ENCODE measurements at regions not wholly inside any gene's neighbourhood (a gene's known extent, or its start where the extent isn't known, plus 50 kb on each side); places are given as distances from the start of the nearest gene placed in this dataset.

DNA sequence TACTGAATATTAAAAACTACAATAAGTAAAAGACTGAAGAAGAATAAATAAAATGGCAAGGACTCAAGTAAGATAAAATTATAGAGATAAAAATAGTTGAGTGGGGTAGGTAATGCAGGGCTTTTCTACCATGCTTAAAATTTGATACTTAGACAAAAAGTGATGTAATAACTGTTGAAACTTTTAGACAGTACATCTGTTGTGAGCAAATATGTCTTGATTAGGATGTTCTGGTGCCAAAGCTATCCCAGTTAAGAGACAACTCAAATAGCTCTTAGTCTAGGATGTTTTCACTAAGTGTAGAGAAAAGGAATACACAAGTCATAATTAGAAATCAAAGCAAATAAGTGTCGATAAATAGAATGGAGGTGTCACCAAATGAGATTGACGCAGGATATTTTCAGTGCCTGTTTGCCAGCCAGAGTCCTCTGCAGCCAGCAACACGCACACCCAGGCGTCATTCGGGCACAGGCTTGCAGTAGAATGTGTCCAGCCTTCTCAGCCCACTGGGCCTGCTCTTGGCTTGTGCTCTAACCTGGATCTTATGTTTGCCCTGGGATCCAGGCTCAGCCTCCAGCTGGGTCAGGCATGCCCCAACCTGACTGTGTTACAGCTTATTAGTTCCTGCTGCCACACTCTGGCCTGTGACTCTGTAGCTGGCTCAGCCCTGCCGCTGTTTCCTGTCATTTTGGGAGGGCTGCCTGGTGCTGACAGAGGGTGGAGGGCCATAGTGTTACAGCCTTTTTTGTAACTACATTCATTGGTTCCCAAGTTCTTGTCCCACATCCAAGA is 766.2 kb downstream of the PCDH17 start:
- no peak overlapping the region for H3K4me3 ChIP-seq
- no peaks in the 10 kb centered on the region for H3K36me3 ChIP-seq
- H3K4me1 ChIP-seq (ENCODE audit: low read depth): no peaks in the 10 kb centered on the region
- H3K27me3 ChIP-seq: no peaks in the 10 kb centered on the region
- DNase-seq (ENCODE audit: low read depth in 1 of 2, low spot score in 1 of 2): no peak
- no peak overlapping the region for H3K27ac ChIP-seq
- TF ChIP-seq, protein P1, sequence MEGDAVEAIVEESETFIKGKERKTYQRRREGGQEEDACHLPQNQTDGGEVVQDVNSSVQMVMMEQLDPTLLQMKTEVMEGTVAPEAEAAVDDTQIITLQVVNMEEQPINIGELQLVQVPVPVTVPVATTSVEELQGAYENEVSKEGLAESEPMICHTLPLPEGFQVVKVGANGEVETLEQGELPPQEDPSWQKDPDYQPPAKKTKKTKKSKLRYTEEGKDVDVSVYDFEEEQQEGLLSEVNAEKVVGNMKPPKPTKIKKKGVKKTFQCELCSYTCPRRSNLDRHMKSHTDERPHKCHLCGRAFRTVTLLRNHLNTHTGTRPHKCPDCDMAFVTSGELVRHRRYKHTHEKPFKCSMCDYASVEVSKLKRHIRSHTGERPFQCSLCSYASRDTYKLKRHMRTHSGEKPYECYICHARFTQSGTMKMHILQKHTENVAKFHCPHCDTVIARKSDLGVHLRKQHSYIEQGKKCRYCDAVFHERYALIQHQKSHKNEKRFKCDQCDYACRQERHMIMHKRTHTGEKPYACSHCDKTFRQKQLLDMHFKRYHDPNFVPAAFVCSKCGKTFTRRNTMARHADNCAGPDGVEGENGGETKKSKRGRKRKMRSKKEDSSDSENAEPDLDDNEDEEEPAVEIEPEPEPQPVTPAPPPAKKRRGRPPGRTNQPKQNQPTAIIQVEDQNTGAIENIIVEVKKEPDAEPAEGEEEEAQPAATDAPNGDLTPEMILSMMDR (IDR thresholded peaks at IDR 0.05; ENCODE audit: low read depth, low read length): no peak
- no peaks in the 10 kb centered on the region for H3K9me3 ChIP-seq (ENCODE audit: low read depth)

- Histone ChIP-seq H3K27ac (no peak overlapping the region), H3K9me3 (ENCODE audit: low read depth) (no peaks in the 10 kb centered on the region), H3K36me3 (no peaks in the 10 kb centered on the region), H3K4me3 (no peak overlapping the region), H3K4me1 (ENCODE audit: low read depth) (no peaks in the 10 kb centered on the region), H3K27me3 (no peaks in the 10 kb centered on the region)
- TF ChIP-seq, protein P1 (IDR thresholded peaks at IDR 0.05; ENCODE audit: low read depth, low read length): no peak
- no peak for DNase-seq (ENCODE audit: low read depth in 1 of 2, low spot score in 1 of 2)
Measured at GRCh38 chr13:58399263-58399662, 767.7 kb downstream of the PCDH17 start.

DNA sequence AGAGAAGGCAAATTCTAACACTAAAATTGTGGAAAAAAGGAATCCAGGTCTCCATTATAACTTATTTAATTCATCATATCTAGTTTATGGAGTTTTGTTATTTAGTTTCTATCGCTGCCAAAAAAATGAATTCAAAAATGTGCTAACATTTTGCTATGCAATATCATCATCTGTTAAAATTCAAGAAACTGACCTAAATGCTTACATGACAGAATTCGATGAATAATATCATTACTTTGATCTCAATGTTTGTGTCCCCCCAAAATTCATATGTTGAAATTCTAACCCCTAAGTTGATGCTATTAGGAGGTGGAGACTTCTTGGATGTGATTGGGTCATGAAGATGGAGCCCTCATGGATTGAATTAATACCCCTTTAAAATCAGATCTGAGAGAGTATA is 775.0 kb downstream of the PCDH17 start:
- H3K4me1 ChIP-seq (ENCODE audit: low read depth): no peaks in the 10 kb centered on the region
- no peak overlapping the region for H3K4me3 ChIP-seq
- H3K27ac ChIP-seq: no peak overlapping the region
- H3K36me3 ChIP-seq: no peaks in the 10 kb centered on the region
- no peaks in the 10 kb centered on the region for H3K27me3 ChIP-seq
- TF ChIP-seq, protein P1 (IDR thresholded peaks at IDR 0.05; ENCODE audit: low read depth, low read length): no peak
- H3K9me3 ChIP-seq (ENCODE audit: low read depth): no peaks in the 10 kb centered on the region
- DNase-seq (ENCODE audit: low read depth in 1 of 2, low spot score in 1 of 2): no peak

GRCh38 chr13:58429917-58430316 is 798.4 kb downstream of the PCDH17 start:
- Histone ChIP-seq H3K36me3 (no peaks in the 10 kb centered on the region), H3K27ac (no peak overlapping the region), H3K9me3 (ENCODE audit: low read depth) (peaks cover 4% of the 10 kb centered on the region), H3K4me3 (no peak overlapping the region), H3K27me3 (no peaks in the 10 kb centered on the region), H3K4me1 (ENCODE audit: low read depth) (no peaks in the 10 kb centered on the region)
- DNase-seq (ENCODE audit: low read depth in 1 of 2, low spot score in 1 of 2): no peak
- TF ChIP-seq, protein P1 (IDR thresholded peaks at IDR 0.05; ENCODE audit: low read depth, low read length): no peak

DNA sequence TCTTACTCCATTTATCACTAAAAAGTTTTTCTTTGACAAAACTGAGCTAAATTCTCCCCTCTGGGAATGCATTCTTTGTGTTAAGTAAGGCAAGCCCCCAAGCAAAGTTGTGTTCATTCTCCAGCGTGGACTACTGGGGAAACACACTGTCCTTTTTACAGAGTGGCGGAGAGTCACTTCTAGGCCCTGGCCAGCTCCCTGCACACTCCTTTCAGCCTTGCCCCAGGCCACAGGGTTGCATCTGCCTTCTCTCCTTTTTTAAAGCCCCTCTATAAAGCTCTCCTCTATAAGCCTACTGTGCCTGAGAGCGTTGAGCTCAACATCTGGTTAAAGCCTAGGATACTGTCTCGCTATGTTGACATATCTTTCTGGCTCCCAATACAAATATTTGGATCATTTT is 803.4 kb downstream of the PCDH17 start:
- H3K4me1 ChIP-seq (ENCODE audit: low read depth): no peaks in the 10 kb centered on the region
- TF ChIP-seq, protein P1 (IDR thresholded peaks at IDR 0.05; ENCODE audit: low read depth, low read length): no peak
- no peak overlapping the region for H3K4me3 ChIP-seq
- no peaks in the 10 kb centered on the region for H3K9me3 ChIP-seq (ENCODE audit: low read depth)
- DNase-seq (ENCODE audit: low read depth in 1 of 2, low spot score in 1 of 2): no peak
- no peak overlapping the region for H3K27ac ChIP-seq
- H3K36me3 ChIP-seq: no peaks in the 10 kb centered on the region
- no peaks in the 10 kb centered on the region for H3K27me3 ChIP-seq
